A673 (cell line): ENCODE measurements at regions not wholly inside any gene's neighbourhood (a gene's known extent, or its start where the extent isn't known, plus 50 kb on each side); places are given as distances from the start of the nearest gene placed in this dataset.
"Not testable (repeated sequence)": the region's sequence is repeated elsewhere in the genome, so short reads cannot be mapped to it uniquely, and the experiment has no call there.

Source experiments
- BruUV-seq: library from RNA; stranded (reverse); fragments of 400-500 nt; replicated peaks from 2 replicates; lab custom pipeline; 2021; lab: Mats Ljungman, UMichigan
- CTCF ChIA-PET: fragments of 300-600 bp; sonication (Branson Sonifier 250); formaldehyde crosslinking; loops from one replicate; lab custom pipeline; 2022; ENCODE audit warnings: antibody characterized with exemption; lab: Charles Lee
- POLR2A ChIA-PET: fragments of 300-600 bp; sonication (Branson Sonifier 250); formaldehyde crosslinking; loops from one replicate; lab custom pipeline; 2022; ENCODE audit warnings: antibody characterized with exemption; ENCODE audit not compliant: low non-redundant PET; lab: Charles Lee
- DNase-seq: peaks from one replicate; pipeline ENCODE4 v3.0.0-alpha.2; 2015; ENCODE audit warnings: low spot score
- H3K27ac ChIP-seq: fragments of 200-600 bp; sonication (generic); 2 replicates; pipeline ENCODE4 v1.5.1; 2016; ENCODE audit warnings: mixed run types, low read depth, mild to moderate bottlenecking, mixed read lengths, antibody characterized with exemption, low read length; ENCODE audit not compliant: poor library complexity, severe bottlenecking
- H3K27me3 ChIP-seq: fragments of 200-600 bp; sonication (generic); replicated peaks from 2 replicates; pipeline ENCODE4 v1.6.1; 2017; ENCODE audit warnings: mixed run types, low read depth, mild to moderate bottlenecking, mixed read lengths, antibody characterized with exemption, low read length; ENCODE audit not compliant: insufficient read depth, poor library complexity
- H3K36me3 ChIP-seq: fragments of 200-600 bp; sonication (generic); 2 replicates; pipeline ENCODE4 v1.6.1; 2016; ENCODE audit warnings: mixed run types, mild to moderate bottlenecking, mixed read lengths, antibody characterized with exemption, low read length; ENCODE audit not compliant: insufficient read depth, poor library complexity, severe bottlenecking
- H3K4me1 ChIP-seq: fragments of 200-600 bp; sonication (generic); 2 replicates; pipeline ENCODE4 v1.6.1; 2017; ENCODE audit warnings: mixed run types, mild to moderate bottlenecking, mixed read lengths, antibody characterized with exemption, low read length; ENCODE audit not compliant: insufficient read depth, poor library complexity, severe bottlenecking
- H3K4me3 ChIP-seq: fragments of 200-600 bp; sonication (generic); 2 replicates; pipeline ENCODE4 v1.5.1; 2016; ENCODE audit warnings: low read depth, mixed run types, mild to moderate bottlenecking, mixed read lengths, low read length; ENCODE audit not compliant: poor library complexity, severe bottlenecking
- H3K9me3 ChIP-seq: fragments of 200-600 bp; sonication (generic); 2 replicates; pipeline ENCODE4 v1.6.1; 2016; ENCODE audit warnings: mixed run types, low read depth, mild to moderate bottlenecking, mixed read lengths, antibody characterized with exemption, low read length; ENCODE audit not compliant: poor library complexity, severe bottlenecking
- EZH2 ChIP-seq: fragments of 200-600 bp; sonication (generic); IDR thresholded peaks from 2 replicates; pipeline ENCODE4 v1.6.1; 2017; ENCODE audit warnings: borderline replicate concordance, low read depth, mild to moderate bottlenecking, mixed read lengths, antibody characterized with exemption, low read length; ENCODE audit not compliant: poor library complexity, severe bottlenecking
- intact Hi-C: fragments of 100-400 bp; cut with micrococcal nuclease; formaldehyde crosslinking; loops from one replicate; pipeline ENCODE4 v1.10.0; 2022; ENCODE audit not compliant: unreplicated experiment
- TF ChIP-seq, protein P1 (sequence below): fragments of 300-800, 200-600 bp; sonication (generic); conservative IDR thresholded peaks from 2 replicates; pipeline ENCODE4 v1.5.1; 2017; ENCODE audit warnings: low read depth, mild to moderate bottlenecking, antibody characterized with exemption, low read length, moderate library complexity, mixed read lengths

GRCh38 chr6:15176816-15177370 lies 69.0 kb upstream of the JARID2 start:
- DNase-seq, result no peak
- CTCF ChIA-PET, result no interaction called here
- POLR2A ChIA-PET, result no interaction called here
- BruUV-seq, result no TSS peak
- no peak overlapping the region for H3K27ac ChIP-seq
- intact Hi-C loops, result no loop called here
- no peak overlapping the region for H3K4me3 ChIP-seq
- peaks cover 7% of the 10 kb centered on the region for H3K4me1 ChIP-seq
- H3K36me3 ChIP-seq, result no peaks in the 10 kb centered on the region
- no peaks in the 10 kb centered on the region for H3K9me3 ChIP-seq
- no peaks in the 10 kb centered on the region for H3K27me3 ChIP-seq
- TF ChIP-seq EZH2, result no peak
- TF ChIP-seq, protein P1, sequence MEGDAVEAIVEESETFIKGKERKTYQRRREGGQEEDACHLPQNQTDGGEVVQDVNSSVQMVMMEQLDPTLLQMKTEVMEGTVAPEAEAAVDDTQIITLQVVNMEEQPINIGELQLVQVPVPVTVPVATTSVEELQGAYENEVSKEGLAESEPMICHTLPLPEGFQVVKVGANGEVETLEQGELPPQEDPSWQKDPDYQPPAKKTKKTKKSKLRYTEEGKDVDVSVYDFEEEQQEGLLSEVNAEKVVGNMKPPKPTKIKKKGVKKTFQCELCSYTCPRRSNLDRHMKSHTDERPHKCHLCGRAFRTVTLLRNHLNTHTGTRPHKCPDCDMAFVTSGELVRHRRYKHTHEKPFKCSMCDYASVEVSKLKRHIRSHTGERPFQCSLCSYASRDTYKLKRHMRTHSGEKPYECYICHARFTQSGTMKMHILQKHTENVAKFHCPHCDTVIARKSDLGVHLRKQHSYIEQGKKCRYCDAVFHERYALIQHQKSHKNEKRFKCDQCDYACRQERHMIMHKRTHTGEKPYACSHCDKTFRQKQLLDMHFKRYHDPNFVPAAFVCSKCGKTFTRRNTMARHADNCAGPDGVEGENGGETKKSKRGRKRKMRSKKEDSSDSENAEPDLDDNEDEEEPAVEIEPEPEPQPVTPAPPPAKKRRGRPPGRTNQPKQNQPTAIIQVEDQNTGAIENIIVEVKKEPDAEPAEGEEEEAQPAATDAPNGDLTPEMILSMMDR, result no peak

- Histone ChIP-seq H3K4me1 (peaks cover 7% of the 10 kb centered on the region), H3K4me3 (no peak overlapping the region), H3K9me3 (no peaks in the 10 kb centered on the region), H3K27me3 (no peaks in the 10 kb centered on the region), H3K27ac (peak overlapping the region; percentile 65), H3K36me3 (no peaks in the 10 kb centered on the region)
- intact Hi-C loops, result loop anchor here (2.0 to 10.0 kb wide), 3 partner anchors 255 to 1279 kb away; no protein-coding TSS in a partner anchor
- TF ChIP-seq EZH2, result no peak
- TF ChIP-seq, protein P1, result no peak
- ChIA-PET POLR2A (no interaction called here), CTCF (no interaction called here)
- DNase-seq, result no peak
- no TSS peak for BruUV-seq
These were observed 61.9 kb upstream of the JARID2 start for GRCh38 chr6:15183979-15184378.

DNA sequence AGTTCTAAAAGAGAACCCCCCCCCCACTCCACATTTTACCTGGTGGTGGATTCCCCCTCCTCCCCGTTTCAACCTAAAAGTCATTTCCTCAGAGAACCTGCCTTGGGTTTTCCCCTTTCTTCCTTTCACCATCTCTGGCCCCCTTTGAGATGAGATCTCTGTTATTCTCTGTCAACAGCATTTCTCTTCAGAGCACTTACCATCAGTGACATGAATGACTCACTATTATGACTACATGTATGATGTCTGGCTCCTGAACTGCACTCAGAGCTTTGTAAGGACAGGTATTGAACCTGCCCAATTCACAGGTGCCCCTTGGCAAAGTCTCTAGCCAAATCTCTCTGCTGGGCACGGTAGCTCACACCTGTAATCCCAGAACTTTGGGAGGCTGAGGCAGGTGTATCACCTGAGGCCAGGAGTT lies 61.4 kb upstream of the JARID2 start:
- intact Hi-C loops, result loop anchor here (2.0 to 10.0 kb wide), 3 partner anchors 254 to 1280 kb away; no protein-coding TSS in a partner anchor
- H3K4me1 ChIP-seq, result peaks cover 7% of the 10 kb centered on the region
- TF ChIP-seq EZH2, result no peak
- TF ChIP-seq, protein P1, result no peak
- H3K36me3 ChIP-seq, result no peaks in the 10 kb centered on the region
- peak overlapping the region; percentile 65 for H3K27ac ChIP-seq
- H3K27me3 ChIP-seq, result no peaks in the 10 kb centered on the region
- POLR2A ChIA-PET, result interaction anchor here (0.7 kb wide), 2 partner anchors 292 to 412 kb away, joined by 5 to 10 read pairs; no protein-coding TSS in a partner anchor
- H3K4me3 ChIP-seq, result no peak overlapping the region
- no peaks in the 10 kb centered on the region for H3K9me3 ChIP-seq
- DNase-seq, result peak; percentile 15
- BruUV-seq, result no TSS peak
- CTCF ChIA-PET, result interaction anchor here (0.8 kb wide), 1 partner anchor 72 kb away, joined by 4 read pairs; no protein-coding TSS in a partner anchor

DNA sequence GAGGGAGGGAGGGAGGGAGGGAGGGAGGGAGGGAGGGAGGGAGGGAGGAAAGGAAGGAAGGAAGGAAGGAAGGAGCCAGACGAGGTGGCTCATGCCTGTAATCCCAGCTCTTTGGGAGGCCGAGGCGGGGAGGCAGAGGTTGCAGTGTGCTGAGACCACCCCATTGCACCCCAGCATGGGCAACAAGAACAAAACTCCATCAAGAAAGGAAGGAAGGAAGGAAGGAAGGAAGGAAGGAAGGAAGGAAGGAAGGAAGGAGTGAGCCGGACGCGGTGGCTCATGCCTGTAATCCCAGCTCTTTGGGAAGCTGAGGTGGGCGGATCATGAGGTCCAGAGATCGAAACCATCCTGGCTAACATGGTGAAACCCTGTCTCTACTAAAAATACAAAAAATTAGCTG lies 60.8 kb upstream of the JARID2 start:
- H3K9me3 ChIP-seq, H3K36me3 ChIP-seq, H3K4me3 ChIP-seq, H3K27me3 ChIP-seq, BruUV-seq, H3K4me1 ChIP-seq: not testable (repeated sequence)
- intact Hi-C loops, result loop anchor here (1.0 to 10.0 kb wide), 4 partner anchors 77 to 1280 kb away; no protein-coding TSS in a partner anchor
- ChIA-PET CTCF (interaction anchor here (0.8 to 0.9 kb wide), 2 partner anchors 73 to 257 kb away, joined by 3 to 4 read pairs; no protein-coding TSS in a partner anchor), POLR2A (interaction anchor here (0.6 to 0.7 kb wide), 3 partner anchors 291 to 686 kb away, joined by 5 to 37 read pairs (median 10); no protein-coding TSS in a partner anchor)
- DNase-seq, result peak; percentile 82
- H3K27ac ChIP-seq, result peak overlapping the region; percentile 67

GRCh38 chr6:15193451-15193850 lies 52.4 kb upstream of the JARID2 start:
- H3K27ac ChIP-seq, H3K36me3 ChIP-seq, H3K4me1 ChIP-seq, DNase-seq, H3K27me3 ChIP-seq, BruUV-seq, H3K9me3 ChIP-seq, POLR2A ChIA-PET, CTCF ChIA-PET, H3K4me3 ChIP-seq: not testable (repeated sequence)
- intact Hi-C loops, result loop anchor here (5.0 kb wide), 1 partner anchor 429 kb away; no protein-coding TSS in a partner anchor
